ENCODE measurements at regions not wholly inside any gene's neighbourhood (a gene's known extent, or its start where the extent isn't known, plus 50 kb on each side); places are given as distances from the start of the nearest gene placed in this dataset.

- Histone ChIP-seq H3K27me3 (no peaks in the 10 kb centered on the region), H3K9me3 (no peaks in the 10 kb centered on the region), H3K36me3 (no peaks in the 10 kb centered on the region), H3K4me1 (peaks cover 0 to 12% of the 10 kb centered on the region in 2 donors), H3K4me3 (no peak overlapping the region), H3K27ac (peak overlapping the region; percentile 58 to 66)
- DNase-seq (ENCODE audit: low spot score): peak; percentile 96
- TF ChIP-seq, protein P1, sequence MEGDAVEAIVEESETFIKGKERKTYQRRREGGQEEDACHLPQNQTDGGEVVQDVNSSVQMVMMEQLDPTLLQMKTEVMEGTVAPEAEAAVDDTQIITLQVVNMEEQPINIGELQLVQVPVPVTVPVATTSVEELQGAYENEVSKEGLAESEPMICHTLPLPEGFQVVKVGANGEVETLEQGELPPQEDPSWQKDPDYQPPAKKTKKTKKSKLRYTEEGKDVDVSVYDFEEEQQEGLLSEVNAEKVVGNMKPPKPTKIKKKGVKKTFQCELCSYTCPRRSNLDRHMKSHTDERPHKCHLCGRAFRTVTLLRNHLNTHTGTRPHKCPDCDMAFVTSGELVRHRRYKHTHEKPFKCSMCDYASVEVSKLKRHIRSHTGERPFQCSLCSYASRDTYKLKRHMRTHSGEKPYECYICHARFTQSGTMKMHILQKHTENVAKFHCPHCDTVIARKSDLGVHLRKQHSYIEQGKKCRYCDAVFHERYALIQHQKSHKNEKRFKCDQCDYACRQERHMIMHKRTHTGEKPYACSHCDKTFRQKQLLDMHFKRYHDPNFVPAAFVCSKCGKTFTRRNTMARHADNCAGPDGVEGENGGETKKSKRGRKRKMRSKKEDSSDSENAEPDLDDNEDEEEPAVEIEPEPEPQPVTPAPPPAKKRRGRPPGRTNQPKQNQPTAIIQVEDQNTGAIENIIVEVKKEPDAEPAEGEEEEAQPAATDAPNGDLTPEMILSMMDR (IDR thresholded peaks at IDR 0.05): no peak
Observed at GRCh38 chr20:17849901-17850683, 118.5 kb downstream of the SNX5 start.

DNA sequence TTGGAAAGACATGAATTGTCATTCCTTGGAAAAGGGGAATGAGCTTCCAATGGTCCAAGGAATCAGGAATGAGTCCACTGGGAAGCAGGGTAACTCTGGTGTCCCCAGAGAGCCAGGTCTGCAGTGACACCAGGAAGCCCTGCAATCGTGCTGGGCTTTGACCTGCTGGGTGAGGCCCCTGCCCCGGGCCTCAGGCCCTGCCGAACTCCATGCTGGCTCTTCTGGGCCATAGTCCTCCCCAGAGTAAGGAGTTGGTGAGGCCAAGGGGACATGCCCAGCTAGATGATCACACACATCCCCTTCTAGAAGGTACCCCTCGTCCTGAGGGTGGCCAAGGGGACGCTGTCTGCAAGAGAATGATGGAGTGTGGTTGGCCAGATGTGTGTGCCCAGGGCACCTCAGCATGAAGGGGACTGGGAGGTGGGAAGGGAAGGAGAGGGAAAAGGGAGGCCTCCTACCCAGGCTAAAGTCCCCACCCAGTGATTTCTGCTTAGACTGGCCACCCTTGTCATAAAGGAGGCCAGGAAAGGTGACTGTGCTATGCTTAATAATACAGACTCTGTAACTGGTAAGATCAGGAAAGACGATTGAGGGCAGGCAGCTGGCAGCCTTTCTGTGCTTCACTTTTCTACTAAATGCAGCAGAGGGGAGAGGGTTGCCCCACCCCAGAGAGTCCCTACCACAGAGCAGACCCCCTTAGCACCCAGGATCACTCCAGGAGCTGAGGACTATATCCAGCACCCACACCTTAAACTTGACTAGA, 119.3 kb downstream of the SNX5 start:
- no peak for DNase-seq (ENCODE audit: low spot score)
- H3K4me1 ChIP-seq: peaks cover 0 to 15% of the 10 kb centered on the region in 2 donors
- peak overlapping the region; percentile 58 to 66 for H3K27ac ChIP-seq
- H3K9me3 ChIP-seq: no peaks in the 10 kb centered on the region
- no peaks in the 10 kb centered on the region for H3K27me3 ChIP-seq
- no peak overlapping the region for H3K4me3 ChIP-seq
- no peaks in the 10 kb centered on the region for H3K36me3 ChIP-seq
- TF ChIP-seq, protein P1 (IDR thresholded peaks at IDR 0.05): no peak

DNA sequence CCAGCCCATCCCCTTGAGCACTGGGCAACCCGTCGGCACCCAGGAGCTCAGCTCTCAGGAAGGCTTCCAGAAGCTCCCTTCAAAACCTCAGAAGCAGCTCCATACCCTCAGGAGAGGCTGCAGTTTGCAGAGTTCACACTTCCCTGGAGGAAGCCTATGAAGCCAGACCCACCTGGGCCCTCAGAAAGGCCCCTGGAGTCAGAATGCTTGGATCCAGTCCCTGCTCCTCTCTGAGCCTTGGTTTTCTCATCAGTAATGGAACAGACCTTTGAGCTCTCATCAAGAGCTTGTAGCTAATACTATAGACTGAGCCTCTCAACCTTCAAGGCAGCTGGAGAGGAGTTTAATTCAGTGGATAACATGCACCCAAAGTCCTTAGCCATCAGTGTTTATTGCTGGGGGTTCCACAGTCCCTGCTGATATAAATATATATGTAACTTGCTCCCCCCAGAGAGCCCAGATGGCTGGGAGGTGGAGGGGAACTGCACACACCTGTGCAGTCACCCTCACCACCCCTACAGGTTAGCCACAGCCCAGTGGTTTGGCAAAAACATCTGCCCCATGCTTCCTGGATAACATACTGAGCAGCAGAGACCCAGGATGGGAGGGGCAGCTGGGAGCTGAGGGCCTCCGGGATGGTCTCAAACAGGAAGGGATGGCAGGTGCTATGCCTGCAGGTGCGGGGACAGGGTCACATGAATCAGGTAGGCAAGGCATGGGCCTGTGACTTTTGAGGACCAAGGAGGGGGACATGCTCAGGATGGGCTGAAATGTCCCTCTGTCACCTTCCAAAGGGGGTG, 120.1 kb downstream of the SNX5 start:
- Histone ChIP-seq H3K9me3 (no peaks in the 10 kb centered on the region), H3K27ac (no peak overlapping the region), H3K4me1 (peaks cover 0 to 24% of the 10 kb centered on the region in 2 donors), H3K4me3 (no peak overlapping the region), H3K36me3 (no peaks in the 10 kb centered on the region), H3K27me3 (no peaks in the 10 kb centered on the region)
- TF ChIP-seq, protein P1 (IDR thresholded peaks at IDR 0.05): no peak
- DNase-seq (ENCODE audit: low spot score): no peak

GRCh38 chr20:17845701-17846475, 122.7 kb downstream of the SNX5 start:
- TF ChIP-seq, protein P1 (IDR thresholded peaks at IDR 0.05): no peak
- H3K27me3 ChIP-seq: no peaks in the 10 kb centered on the region
- peaks cover 0 to 37% of the 10 kb centered on the region in 2 donors for H3K4me1 ChIP-seq
- H3K36me3 ChIP-seq: no peaks in the 10 kb centered on the region
- H3K4me3 ChIP-seq: no peak overlapping the region
- no peak overlapping the region for H3K27ac ChIP-seq
- H3K9me3 ChIP-seq: no peaks in the 10 kb centered on the region
- DNase-seq (ENCODE audit: low spot score): no peak

Measured in right atrium auricular region (tissue), 2 donors.